ENCODE measurements at regions not wholly inside any gene's neighbourhood (a gene's known extent, or its start where the extent isn't known, plus 50 kb on each side); places are given as distances from the start of the nearest gene placed in this dataset.

- Histone ChIP-seq H3K36me3 (ENCODE audit: control insufficient read depth in 2 of 2, extremely low read depth in 1 of 2, insufficient read depth in 2 of 2, low read length in 2 of 2) (no peaks in the 10 kb centered on the region), H2AFZ (ENCODE audit: control insufficient read depth, low read length) (no peak overlapping the region), H3K4me2 (ENCODE audit: control insufficient read depth, extremely low read depth, insufficient read depth, low read depth, low read length) (no peak overlapping the region), H3K4me3 (ENCODE audit: control insufficient read depth in 2 of 3, extremely low read depth in 1 of 3, insufficient read depth in 2 of 3, low read depth in 1 of 3, low read length in 3 of 3) (no peak overlapping the region), H3K4me1 (ENCODE audit: control insufficient read depth, extremely low read depth, insufficient read depth, low read length) (no peaks in the 10 kb centered on the region), H3K27ac (ENCODE audit: control insufficient read depth, insufficient read depth, low read length) (no peak overlapping the region), H3K9ac (ENCODE audit: control insufficient read depth, extremely low read depth, insufficient read depth, low read length) (no peak overlapping the region), H3K9me3 (ENCODE audit: control insufficient read depth, low read depth, low read length) (no peaks in the 10 kb centered on the region), H3K79me2 (ENCODE audit: control insufficient read depth, insufficient read depth, low read length) (no peaks in the 10 kb centered on the region), H3K9me1 (ENCODE audit: control insufficient read depth, extremely low read depth, insufficient read depth, low read length) (no peaks in the 10 kb centered on the region), H3K27me3 (ENCODE audit: control insufficient read depth, extremely low read depth, insufficient read depth, low read length) (no peaks in the 10 kb centered on the region), H4K20me1 (ENCODE audit: control insufficient read depth, extremely low read depth, insufficient read depth, low read length) (no peaks in the 10 kb centered on the region)
- no peak for DNase-seq (ENCODE audit: low read depth, low spot score)
- TF ChIP-seq CTCF (optimal IDR thresholded peaks at IDR 0.05 in 1 of 3, IDR thresholded peaks at IDR 0.05 in 1 of 3, conservative IDR thresholded peaks at IDR 0.05 in 1 of 3; ENCODE audit: extremely low read depth in 1 of 3, insufficient read depth in 2 of 3, low read length in 3 of 3) (no peak), EZH2 (IDR thresholded peaks at IDR 0.05; ENCODE audit: low read length) (no peak)
- no peak for FAIRE-seq
- dilution Hi-C loops (cut with MboI; ENCODE audit: extremely low pct_ligation_motif_present, low sequenced_read_pairs) = no loop called here
Measured at GRCh38 chr3:30146978-30147377, 459.4 kb upstream of the TGFBR2 start.

GRCh38 chr3:30154853-30155252 is 451.5 kb upstream of the TGFBR2 start:
- TF ChIP-seq EZH2 (IDR thresholded peaks at IDR 0.05; ENCODE audit: low read length) (no peak), CTCF (optimal IDR thresholded peaks at IDR 0.05 in 1 of 3, IDR thresholded peaks at IDR 0.05 in 1 of 3, conservative IDR thresholded peaks at IDR 0.05 in 1 of 3; ENCODE audit: extremely low read depth in 1 of 3, insufficient read depth in 2 of 3, low read length in 3 of 3) (no peak)
- no peak overlapping the region for H3K4me3 ChIP-seq (ENCODE audit: control insufficient read depth in 2 of 3, extremely low read depth in 1 of 3, insufficient read depth in 2 of 3, low read depth in 1 of 3, low read length in 3 of 3)
- H3K4me1 ChIP-seq (ENCODE audit: control insufficient read depth, extremely low read depth, insufficient read depth, low read length) = no peaks in the 10 kb centered on the region
- H3K4me2 ChIP-seq (ENCODE audit: control insufficient read depth, extremely low read depth, insufficient read depth, low read depth, low read length) = no peak overlapping the region
- dilution Hi-C loops (cut with MboI; ENCODE audit: extremely low pct_ligation_motif_present, low sequenced_read_pairs) = no loop called here
- no peak overlapping the region for H3K9ac ChIP-seq (ENCODE audit: control insufficient read depth, extremely low read depth, insufficient read depth, low read length)
- H3K79me2 ChIP-seq (ENCODE audit: control insufficient read depth, insufficient read depth, low read length) = no peaks in the 10 kb centered on the region
- no peak for FAIRE-seq
- H3K36me3 ChIP-seq (ENCODE audit: control insufficient read depth in 2 of 2, extremely low read depth in 1 of 2, insufficient read depth in 2 of 2, low read length in 2 of 2) = no peaks in the 10 kb centered on the region
- no peaks in the 10 kb centered on the region for H4K20me1 ChIP-seq (ENCODE audit: control insufficient read depth, extremely low read depth, insufficient read depth, low read length)
- H3K27me3 ChIP-seq (ENCODE audit: control insufficient read depth, extremely low read depth, insufficient read depth, low read length) = no peaks in the 10 kb centered on the region
- H3K27ac ChIP-seq (ENCODE audit: control insufficient read depth, insufficient read depth, low read length) = no peak overlapping the region
- H3K9me3 ChIP-seq (ENCODE audit: control insufficient read depth, low read depth, low read length) = no peaks in the 10 kb centered on the region
- no peak for DNase-seq (ENCODE audit: low read depth, low spot score)
- no peak overlapping the region for H2AFZ ChIP-seq (ENCODE audit: control insufficient read depth, low read length)
- no peaks in the 10 kb centered on the region for H3K9me1 ChIP-seq (ENCODE audit: control insufficient read depth, extremely low read depth, insufficient read depth, low read length)
